HCT116 (cell line): ENCODE measurements at regions not wholly inside any gene's neighbourhood (a gene's known extent, or its start where the extent isn't known, plus 50 kb on each side); places are given as distances from the start of the nearest gene placed in this dataset.

Experiments used
- ATAC-seq: fragments of 200-7000 bp; cut with Tn5 transposase; 2 replicates; pipeline ENCODE4 v1.9.1; 2020; ENCODE audit warnings: mild to moderate bottlenecking, moderate library complexity
- BruUV-seq: library from RNA; stranded (reverse); fragments of 400-500 nt; replicated peaks from 2 replicates; lab custom pipeline; 2021; lab: Mats Ljungman, UMichigan
- CTCF ChIA-PET: fragments of 300-600 bp; sonication (Branson Sonifier 250); formaldehyde crosslinking; loops from one replicate; lab custom pipeline; 2021; ENCODE audit warnings: antibody characterized with exemption; lab: Charles Lee
- POLR2A ChIA-PET: fragments of 300-600, 350-600 bp; sonication (Branson Sonifier 250); formaldehyde crosslinking; loops from one replicate; lab custom pipeline; 2021; ENCODE audit warnings: antibody characterized with exemption; lab: Charles Lee
- RAD21 ChIA-PET, 2 experiments: fragments of 300-600 bp; sonication (Branson Sonifier 250); formaldehyde crosslinking; loops; one replicate each; lab custom pipeline; 2023; ENCODE audit warnings: low total read pairs in 2 of 2; ENCODE audit not compliant: uncharacterized antibody in 2 of 2, unreplicated experiment in 2 of 2, low non-redundant PET in 1 of 2; lab: Charles Lee
- DNase-seq: peaks from one replicate; pipeline ENCODE4 v3.0.0-alpha.2; 2010; ENCODE audit warnings: low read depth, low spot score
- H2AFZ ChIP-seq: fragments of 200-600 bp; shearing (Covaris generic), sonication (generic); 2 replicates; pipeline ENCODE4 v1.6.1; 2017; ENCODE audit warnings: low read depth, mixed run types, mixed read lengths, antibody characterized with exemption, low read length; ENCODE audit not compliant: poor library complexity, severe bottlenecking
- H3K27ac ChIP-seq: 2 replicates; pipeline ENCODE4 v1.5.1; 2012; ENCODE audit warnings: low read depth, low read length
- H3K27me3 ChIP-seq: fragments of 200-600 bp; sonication (generic); 2 replicates; pipeline ENCODE4 v1.6.1; 2016; ENCODE audit warnings: mixed run types, low read length, mixed read lengths; ENCODE audit not compliant: insufficient read depth
- H3K36me3 ChIP-seq, 2 experiments: fragments of 200-500 bp in 1 of 2; fragments of 200-600 bp in 1 of 2; sonication (Bioruptor generic) in 1 of 2; sonication (generic) in 1 of 2; 2 replicates each; pipeline versions ENCODE4 v1.5.1 to v1.6.1; 2014 to 2016; ENCODE audit warnings: low read length in 2 of 2, inconsistent platforms in 1 of 2, mixed read lengths in 1 of 2, mixed run types in 1 of 2; ENCODE audit not compliant: insufficient read depth in 2 of 2, control insufficient read depth in 1 of 2
- H3K4me1 ChIP-seq, 2 experiments: fragments of 200-600 bp in 1 of 2; sonication (generic) in 1 of 2; 2 replicates each; pipeline versions ENCODE4 v1.5.1 to v1.6.1; 2012 to 2017; ENCODE audit warnings: low read length in 2 of 2, inconsistent platforms in 1 of 2, mild to moderate bottlenecking in 1 of 2, mixed read lengths in 1 of 2, mixed run types in 1 of 2, moderate library complexity in 1 of 2; ENCODE audit not compliant: insufficient read depth in 2 of 2, control insufficient read depth in 1 of 2
- H3K4me2 ChIP-seq: fragments of 200-600 bp; sonication (generic); 2 replicates; pipeline ENCODE4 v1.6.1; 2017; ENCODE audit warnings: mixed run types, low read length, mixed read lengths
- H3K4me3 ChIP-seq, 2 experiments: fragments of 200-600 bp in 1 of 2; sonication (generic) in 1 of 2; replicated peaks in 1 of 2; 2 replicates each; pipeline ENCODE4 v1.5.1; 2011 to 2016; ENCODE audit warnings: low read length in 2 of 2, control low read depth in 1 of 2, low read depth in 1 of 2, mild to moderate bottlenecking in 1 of 2, mixed read lengths in 1 of 2, mixed run types in 1 of 2
- H3K79me2 ChIP-seq: fragments of 200-600 bp; sonication (generic); 2 replicates; pipeline ENCODE4 v1.6.1; 2017; ENCODE audit warnings: mild to moderate bottlenecking, mixed run types, low read length, moderate library complexity, mixed read lengths; ENCODE audit not compliant: insufficient read depth
- H3K9ac ChIP-seq: fragments of 200-600 bp; sonication (generic); 2 replicates; pipeline ENCODE4 v1.6.1; 2016; ENCODE audit warnings: low read length, mixed read lengths
- H3K9me2 ChIP-seq: fragments of 200-600 bp; sonication (generic), shearing (Covaris generic); 2 replicates; pipeline ENCODE4 v1.6.1; 2017; ENCODE audit warnings: mixed run types, mild to moderate bottlenecking, moderate library complexity; ENCODE audit not compliant: insufficient read depth
- H3K9me3 ChIP-seq, 2 experiments: fragments of 200-500 bp in 1 of 2; fragments of 200-600 bp in 1 of 2; sonication (Bioruptor generic) in 1 of 2; sonication (generic) in 1 of 2; 2 replicates each; pipeline ENCODE4 v1.6.1; 2014 to 2017; ENCODE audit warnings: low read length in 2 of 2, mixed read lengths in 2 of 2, inconsistent platforms in 1 of 2, low read depth in 1 of 2, mild to moderate bottlenecking in 1 of 2, mixed run types in 1 of 2, moderate library complexity in 1 of 2; ENCODE audit not compliant: control insufficient read depth in 1 of 2, insufficient read depth in 1 of 2
- H4K20me1 ChIP-seq: fragments of 200-600 bp; sonication (generic), shearing (Covaris generic); 2 replicates; pipeline ENCODE4 v1.6.1; 2017; ENCODE audit warnings: mixed run types, mild to moderate bottlenecking, moderate library complexity; ENCODE audit not compliant: insufficient read depth
- EGR1 ChIP-seq: IDR thresholded peaks from 2 replicates; pipeline ENCODE4 v1.6.1; 2012; ENCODE audit warnings: low read depth
- EZH2phosphoT487 ChIP-seq: fragments of 200-600 bp; IDR thresholded peaks from 2 replicates; pipeline ENCODE4 v1.6.1; 2018; ENCODE audit warnings: antibody characterized with exemption, borderline replicate concordance
- POLR2A ChIP-seq: IDR thresholded peaks from 2 replicates; pipeline ENCODE4 v1.7.0; 2011; ENCODE audit warnings: borderline replicate concordance; ENCODE audit not compliant: insufficient read depth, insufficient read length; ENCODE audit errors: extremely low read depth
- REST ChIP-seq: IDR thresholded peaks from 2 replicates; pipeline ENCODE4 v1.6.1; 2012; ENCODE audit warnings: low read depth
- SP1 ChIP-seq: IDR thresholded peaks from 2 replicates; pipeline ENCODE4 v1.6.1; 2012; ENCODE audit warnings: low read depth
- TCF7L2 ChIP-seq: IDR thresholded peaks from 2 replicates; pipeline ENCODE4 v1.7.0; 2011; ENCODE audit warnings: borderline replicate concordance, inconsistent platforms; ENCODE audit not compliant: insufficient read depth, insufficient read length; ENCODE audit errors: extremely low read depth
- YY1 ChIP-seq: IDR thresholded peaks from 2 replicates; pipeline ENCODE4 v1.6.1; 2011; ENCODE audit warnings: low read length, low read depth, moderate library complexity, mild to moderate bottlenecking; ENCODE audit not compliant: insufficient replicate concordance; ENCODE audit errors: extremely low read depth
- intact Hi-C: fragments of 100-400 bp; cut with micrococcal nuclease; formaldehyde crosslinking; loops from 2 replicates; pipeline ENCODE4 v1.10.0; 2022
- TF ChIP-seq, protein P1 (sequence below): IDR thresholded peaks from 2 replicates; pipeline ENCODE4 v1.6.1; 2012

GRCh38 chr7:109387530-109387929, 817.9 kb downstream of the DNAJB9 start:
- CTCF ChIA-PET, result no interaction called here
- Histone ChIP-seq H3K4me1 (no peaks in the 10 kb centered on the region), H3K79me2 (no peaks in the 10 kb centered on the region), H4K20me1 (no peaks in the 10 kb centered on the region), H2AFZ (no peak overlapping the region), H3K27me3 (no peaks in the 10 kb centered on the region), H3K36me3 (no peaks in the 10 kb centered on the region), H3K4me3 (no peak overlapping the region), H3K9me2 (no peaks in the 10 kb centered on the region), H3K4me2 (no peak overlapping the region), H3K9me3 (no peaks in the 10 kb centered on the region), H3K27ac (no peak overlapping the region), H3K9ac (no peak overlapping the region)
- RAD21 ChIA-PET, result no interaction called here
- POLR2A ChIA-PET, result no interaction called here
- ATAC-seq, result no peak
- no peak for DNase-seq
- no TSS peak for BruUV-seq
- intact Hi-C loops, result no loop called here
- TF ChIP-seq EGR1, result no peak
- TF ChIP-seq REST, result no peak
- TF ChIP-seq, protein P1, sequence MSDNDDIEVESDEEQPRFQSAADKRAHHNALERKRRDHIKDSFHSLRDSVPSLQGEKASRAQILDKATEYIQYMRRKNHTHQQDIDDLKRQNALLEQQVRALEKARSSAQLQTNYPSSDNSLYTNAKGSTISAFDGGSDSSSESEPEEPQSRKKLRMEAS, result no peak
- no peak for TF ChIP-seq POLR2A
- TF ChIP-seq SP1, result no peak
- TF ChIP-seq YY1, result no peak
- TF ChIP-seq EZH2phosphoT487, result no peak
- no peak for TF ChIP-seq TCF7L2
